ENCODE measurements at regions not wholly inside any gene's neighbourhood (a gene's known extent, or its start where the extent isn't known, plus 50 kb on each side); places are given as distances from the start of the nearest gene placed in this dataset.

GRCh38 chr15:46091860-46092450 lies 457.1 kb downstream of the SQOR start:
- TF ChIP-seq CTCF (IDR thresholded peaks at IDR 0.05) (peak in 6 of 7 experiments; percentile 28 to 66 (median 51)), POLR2A (IDR thresholded peaks at IDR 0.05) (no peak)

All from body of pancreas (tissue), 4 donors.